Caco-2 (cell line): ENCODE measurements at regions not wholly inside any gene's neighbourhood (a gene's known extent, or its start where the extent isn't known, plus 50 kb on each side); places are given as distances from the start of the nearest gene placed in this dataset.

Experiments used
- BruUV-seq: library from RNA; stranded (reverse); fragments of 400-500 nt; replicated peaks from 2 replicates; lab custom pipeline; 2021; lab: Mats Ljungman, UMichigan
- CTCF ChIA-PET: fragments of 300-600 bp; sonication (Branson Sonifier 250); formaldehyde crosslinking; loops from one replicate; lab custom pipeline; 2022; ENCODE audit warnings: antibody characterized with exemption; lab: Charles Lee
- POLR2A ChIA-PET: fragments of 300-600 bp; sonication (Branson Sonifier 250); formaldehyde crosslinking; loops from one replicate; lab custom pipeline; 2022; ENCODE audit warnings: antibody characterized with exemption; lab: Charles Lee
- DNase-seq, 2 experiments: peaks; one replicate each; pipeline versions ENCODE4 v3.0.0 to v3.0.0-alpha.2; 2020 to 2022
- H3K27me3 ChIP-seq: replicated peaks from 2 replicates; pipeline ENCODE4 v1.6.0; 2011; ENCODE audit warnings: low read length; ENCODE audit not compliant: control insufficient read depth, insufficient read depth
- H3K36me3 ChIP-seq: 2 replicates; pipeline ENCODE4 v1.5.1; 2011; ENCODE audit warnings: low read length; ENCODE audit not compliant: control insufficient read depth, insufficient read depth
- H3K4me1 ChIP-seq: fragments of 250-450 bp; sonication (Bioruptor Pico); 2 replicates; pipeline ENCODE4 v1.5.1; 2020; ENCODE audit warnings: mild to moderate bottlenecking
- H3K4me3 ChIP-seq: 2 replicates; pipeline ENCODE4 v1.5.1; 2011; ENCODE audit warnings: low read depth, mild to moderate bottlenecking, control low read depth, low read length
- H3K9me3 ChIP-seq: fragments of 250-450 bp; sonication (Bioruptor Pico); 2 replicates; pipeline ENCODE4 v1.5.1; 2020; ENCODE audit warnings: mild to moderate bottlenecking, moderate library complexity
- H3K27ac Mint-ChIP-seq: one replicate; pipeline ENCODE4 v1.8.0; 2022; ENCODE audit warnings: mixed read lengths; ENCODE audit not compliant: unreplicated experiment
- H3K27me3 Mint-ChIP-seq: one replicate; pipeline ENCODE4 v1.8.0; 2022; ENCODE audit warnings: mixed read lengths; ENCODE audit not compliant: insufficient read depth, unreplicated experiment
- H3K36me3 Mint-ChIP-seq: one replicate; pipeline ENCODE4 v1.8.0; 2022; ENCODE audit warnings: mild to moderate bottlenecking, mixed read lengths; ENCODE audit not compliant: insufficient read depth, unreplicated experiment
- H3K4me1 Mint-ChIP-seq: one replicate; pipeline ENCODE4 v1.8.0; 2022; ENCODE audit warnings: low read depth, mixed read lengths; ENCODE audit not compliant: unreplicated experiment
- H3K4me3 Mint-ChIP-seq: one replicate; pipeline ENCODE4 v1.8.0; 2022; ENCODE audit warnings: mild to moderate bottlenecking, moderate library complexity, mixed read lengths; ENCODE audit not compliant: unreplicated experiment
- H3K9me3 Mint-ChIP-seq: one replicate; pipeline ENCODE4 v1.8.0; 2022; ENCODE audit warnings: mixed read lengths; ENCODE audit not compliant: unreplicated experiment
- CTCF ChIP-seq, 2 experiments: fragments of 200-600 bp in 1 of 2; IDR thresholded peaks; 1 replicate in 1 of 2; 2 replicates in 1 of 2; pipeline versions ENCODE4 v1.5.1 to v1.8.0; 2011 to 2022; ENCODE audit warnings: antibody characterized with exemption in 1 of 2, control low read depth in 1 of 2, inconsistent platforms in 1 of 2, low read depth in 1 of 2, low read length in 1 of 2, mild to moderate bottlenecking in 1 of 2, moderate library complexity in 1 of 2; ENCODE audit not compliant: insufficient read depth in 1 of 2, severe bottlenecking in 1 of 2, unreplicated experiment in 1 of 2
- intact Hi-C: fragments of 100-400 bp; cut with micrococcal nuclease; formaldehyde crosslinking; loops from one replicate; pipeline ENCODE4 v1.10.0; 2022; ENCODE audit not compliant: unreplicated experiment

DNA sequence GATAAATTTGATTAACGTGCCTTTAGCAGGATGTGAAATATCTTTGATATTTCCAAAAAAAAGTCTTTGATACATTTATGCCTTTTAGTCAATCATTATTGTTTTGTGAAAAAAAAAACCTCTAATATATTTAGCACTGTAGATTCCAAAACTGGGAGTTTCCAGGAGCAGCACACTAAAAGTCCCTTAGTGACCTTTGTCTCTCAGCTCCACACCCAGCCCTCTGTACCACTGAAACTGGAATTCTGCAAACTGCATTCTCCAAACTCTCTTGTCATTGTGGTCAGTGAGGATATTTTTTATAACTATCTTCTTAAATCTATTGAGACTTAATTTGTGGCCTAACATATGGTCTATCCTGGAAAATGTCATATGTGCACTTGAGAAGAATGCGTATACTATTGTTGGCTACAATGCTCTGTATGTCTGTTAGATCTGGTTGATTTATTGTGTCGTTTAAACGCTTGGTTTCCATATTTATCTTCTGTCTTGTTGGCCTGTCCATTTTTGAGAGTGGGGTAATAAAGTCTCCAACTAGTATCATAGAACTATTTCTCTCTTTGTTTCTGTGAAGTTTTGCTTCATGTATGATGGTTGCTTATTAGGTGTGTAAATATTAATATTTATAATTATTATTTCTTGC lies 73.2 kb upstream of the CNKSR3 start:
- no peak for TF ChIP-seq CTCF (IDR thresholded peaks at IDR 0.05; ENCODE audit: insufficient read depth in 1 of 2, low read depth in 1 of 2, low read length in 1 of 2, severe bottlenecking in 1 of 2, unreplicated experiment in 1 of 2)
- Histone ChIP-seq H3K4me1 (peaks cover 7% of the 10 kb centered on the region; the same call in 1 of the 2 replicates), H3K36me3 (no peaks in the 10 kb centered on the region), H3K9me3 (no peaks in the 10 kb centered on the region), H3K27me3 (no peaks in the 10 kb centered on the region), H3K4me3 (no peak overlapping the region)
- Mint-ChIP-seq H3K9me3 (peaks cover 19% of the 10 kb centered on the region), H3K36me3 (no peaks in the 10 kb centered on the region), H3K27me3 (no peaks in the 10 kb centered on the region), H3K4me1 (peaks cover 6% of the 10 kb centered on the region), H3K4me3 (no peak overlapping the region), H3K27ac (no peak overlapping the region)
- CTCF ChIA-PET = no interaction called here
- POLR2A ChIA-PET = no interaction called here
- no peak for DNase-seq
- intact Hi-C loops = no loop called here
- no TSS peak for BruUV-seq

DNA sequence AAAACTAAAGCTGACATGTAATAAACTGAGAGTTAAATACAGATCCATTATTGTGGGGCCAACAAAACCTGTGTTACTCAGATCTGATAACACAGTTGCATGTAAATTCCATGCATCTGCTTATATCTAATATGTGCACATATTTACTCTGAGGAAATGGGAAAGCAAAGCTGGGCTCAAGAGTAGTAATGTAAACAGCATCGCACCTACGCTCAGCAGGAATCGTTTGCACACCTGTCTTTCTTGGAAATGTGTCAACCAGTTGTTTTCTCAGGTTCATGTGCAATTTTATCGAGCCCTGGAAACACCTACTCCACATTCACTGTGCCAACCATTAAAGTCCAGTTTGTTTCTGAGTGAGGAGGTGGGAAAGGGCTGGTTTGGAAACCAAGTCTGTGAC lies 80.3 kb upstream of the CNKSR3 start:
- Histone ChIP-seq H3K4me1 (no peaks in the 10 kb centered on the region), H3K9me3 (no peaks in the 10 kb centered on the region), H3K36me3 (no peaks in the 10 kb centered on the region), H3K4me3 (no peak overlapping the region), H3K27me3 (no peaks in the 10 kb centered on the region)
- no peak overlapping the region for H3K27ac Mint-ChIP-seq
- BruUV-seq = no TSS peak
- peaks cover 7% of the 10 kb centered on the region for H3K4me1 Mint-ChIP-seq
- POLR2A ChIA-PET = no interaction called here
- intact Hi-C loops = loop anchor here (1.0 kb wide), 1 partner anchor 86 kb away; no protein-coding TSS in a partner anchor
- H3K36me3 Mint-ChIP-seq = no peaks in the 10 kb centered on the region
- CTCF ChIA-PET = interaction anchor here (0.6 kb wide), 1 partner anchor 61 kb away, joined by 3 read pairs; no protein-coding TSS in a partner anchor
- H3K27me3 Mint-ChIP-seq = no peaks in the 10 kb centered on the region
- H3K4me3 Mint-ChIP-seq = no peak overlapping the region
- H3K9me3 Mint-ChIP-seq = no peaks in the 10 kb centered on the region
- no peak for TF ChIP-seq CTCF (IDR thresholded peaks at IDR 0.05; ENCODE audit: insufficient read depth in 1 of 2, low read depth in 1 of 2, low read length in 1 of 2, severe bottlenecking in 1 of 2, unreplicated experiment in 1 of 2)
- no peak for DNase-seq

DNA sequence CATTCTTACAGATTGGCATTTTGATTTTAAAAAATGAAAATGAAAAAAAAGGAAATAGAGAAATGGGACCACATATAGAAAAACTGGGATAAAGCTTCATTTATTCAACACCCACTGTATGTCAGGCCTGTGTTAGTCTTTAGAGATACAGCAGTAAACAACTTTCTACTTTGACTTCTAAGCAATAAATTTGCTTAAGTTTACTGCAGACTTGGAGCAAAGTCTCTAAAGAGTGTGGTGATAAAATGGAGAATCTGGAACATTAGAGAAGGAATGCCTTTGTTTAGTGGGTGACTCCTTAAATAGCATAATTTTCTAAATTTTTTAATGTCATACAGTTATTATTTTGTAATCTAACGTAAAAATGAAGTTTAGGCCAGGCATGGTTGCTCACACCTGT lies 80.7 kb upstream of the CNKSR3 start:
- Mint-ChIP-seq H3K4me3 (no peak overlapping the region), H3K36me3 (no peaks in the 10 kb centered on the region), H3K27me3 (no peaks in the 10 kb centered on the region), H3K27ac (no peak overlapping the region), H3K4me1 (peaks cover 7% of the 10 kb centered on the region), H3K9me3 (no peaks in the 10 kb centered on the region)
- no peak for DNase-seq
- intact Hi-C loops = loop anchor here (1.0 kb wide), 1 partner anchor 87 kb away; no protein-coding TSS in a partner anchor
- no peaks in the 10 kb centered on the region for H3K9me3 ChIP-seq
- no peaks in the 10 kb centered on the region for H3K36me3 ChIP-seq
- no peak for TF ChIP-seq CTCF (IDR thresholded peaks at IDR 0.05; ENCODE audit: insufficient read depth in 1 of 2, low read depth in 1 of 2, low read length in 1 of 2, severe bottlenecking in 1 of 2, unreplicated experiment in 1 of 2)
- ChIA-PET POLR2A (no interaction called here), CTCF (interaction anchor here (0.6 kb wide), 1 partner anchor 61 kb away, joined by 3 read pairs; no protein-coding TSS in a partner anchor)
- no TSS peak for BruUV-seq
- H3K27me3 ChIP-seq = no peaks in the 10 kb centered on the region
- H3K4me1 ChIP-seq = no peaks in the 10 kb centered on the region
- no peak overlapping the region for H3K4me3 ChIP-seq
